ENCODE measurements at regions not wholly inside any gene's neighbourhood (a gene's known extent, or its start where the extent isn't known, plus 50 kb on each side); places are given as distances from the start of the nearest gene placed in this dataset.

DNA sequence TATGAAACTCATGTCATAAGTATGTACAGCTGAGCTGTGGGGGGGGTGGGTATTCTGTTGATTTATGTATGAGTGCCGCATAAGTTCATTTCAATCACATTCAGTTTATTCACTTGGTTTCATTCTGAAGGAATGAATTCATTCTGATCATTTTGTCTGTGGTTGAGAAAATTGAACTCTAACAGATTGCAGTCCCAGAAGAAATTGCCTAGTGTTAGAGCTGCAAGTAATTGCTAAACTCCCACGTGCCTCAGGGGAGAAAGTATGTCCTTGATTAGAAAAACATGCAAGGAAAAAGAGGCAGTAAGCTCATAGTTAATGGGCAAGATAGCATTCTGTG lies 442.4 kb upstream of the MGAT4C start:
- TF ChIP-seq CTCF (IDR thresholded peaks at IDR 0.05) (no peak), POLR2A (IDR thresholded peaks at IDR 0.05) (no peak)
